B cell (primary cell): ENCODE measurements at regions not wholly inside any gene's neighbourhood (a gene's known extent, or its start where the extent isn't known, plus 50 kb on each side); places are given as distances from the start of the nearest gene placed in this dataset.

Source experiments
- ATAC-seq: fragments of 200-7000 bp; cut with Tn5 transposase; one replicate; pipeline ENCODE4 v1.10.0; 2021; ENCODE audit warnings: low read depth, mild to moderate bottlenecking, moderate number of reproducible peaks, moderate library complexity
- CTCF ChIA-PET: fragments of 350-600 bp; sonication (Branson Sonifier 250); formaldehyde crosslinking; loops from one replicate; lab custom pipeline; 2021; ENCODE audit warnings: antibody characterized with exemption, inconsistent platforms; lab: Charles Lee
- POLR2A ChIA-PET: fragments of 350-600 bp; sonication (Branson Sonifier 250); formaldehyde crosslinking; loops from one replicate; lab custom pipeline; 2021; ENCODE audit warnings: antibody characterized with exemption; lab: Charles Lee
- DNase-seq: peaks from one replicate; pipeline ENCODE4 v3.0.0; 2013
- H2AFZ ChIP-seq: 2 replicates; pipeline ENCODE4 v1.6.1; 2012; ENCODE audit warnings: mild to moderate bottlenecking, low read depth, low read length; ENCODE audit not compliant: insufficient read depth, poor library complexity, severe bottlenecking
- H3K27ac ChIP-seq, 2 donors: 1 replicate in 1 of 2; 2 replicates in 1 of 2; pipeline ENCODE4 v1.5.1; 2012 to 2013; ENCODE audit warnings: low read length in 2 of 2, mild to moderate bottlenecking in 2 of 2, moderate library complexity in 1 of 2
- H3K27me3 ChIP-seq, 4 experiments: fragments of 200-600 bp in 1 of 4; sonication (generic) in 1 of 4; replicated peaks in 1 of 4; 1 replicate in 2 of 4; 2 replicates in 2 of 4; pipeline versions ENCODE4 v1.6.1 to v1.7.0; 2013 to 2016; ENCODE audit warnings: low read length in 3 of 4, mild to moderate bottlenecking in 2 of 4, mixed read lengths in 1 of 4, moderate library complexity in 1 of 4; ENCODE audit not compliant: insufficient read depth in 4 of 4, control insufficient read depth in 3 of 4; ENCODE audit errors: control extremely low read depth in 1 of 4
- H3K36me3 ChIP-seq, 2 experiments: replicated peaks in 1 of 2; 1 replicate in 1 of 2; 2 replicates in 1 of 2; pipeline versions ENCODE4 v1.6.1 to v1.7.1; 2013; ENCODE audit warnings: low read length in 1 of 2; ENCODE audit not compliant: insufficient read depth in 2 of 2, control insufficient read depth in 1 of 2; ENCODE audit errors: control extremely low read depth in 1 of 2, extremely low read depth in 1 of 2
- H3K4me1 ChIP-seq, 2 donors: fragments of 200-600 bp in 1 of 2; sonication (generic) in 1 of 2; 1 replicate in 1 of 2; 2 replicates in 1 of 2; pipeline versions ENCODE4 v1.5.1 to v1.6.1; 2013 to 2017; ENCODE audit warnings: low read length in 2 of 2; ENCODE audit not compliant: control insufficient read depth in 2 of 2, insufficient read depth in 2 of 2
- H3K4me2 ChIP-seq: replicated peaks from 2 replicates; pipeline ENCODE3; 2012; ENCODE audit warnings: mild to moderate bottlenecking, low read depth, low read length; ENCODE audit not compliant: poor library complexity, severe bottlenecking
- H3K4me3 ChIP-seq, 5 experiments: fragments of 200-600 bp in 1 of 5; sonication (generic) in 1 of 5; 1 replicate in 3 of 5; 2 replicates in 2 of 5; pipeline versions ENCODE4 v1.5.1 to v1.7.0; 2011 to 2016; ENCODE audit warnings: low read length in 4 of 5, mild to moderate bottlenecking in 4 of 5, low read depth in 2 of 5, control low read depth in 1 of 5, moderate library complexity in 1 of 5; ENCODE audit not compliant: insufficient read depth in 1 of 5; ENCODE audit errors: control extremely low read depth in 1 of 5, extremely low read depth in 1 of 5
- H3K79me2 ChIP-seq: fragments of 200-600 bp; sonication (generic); one replicate; pipeline ENCODE4 v1.6.0; 2016; ENCODE audit warnings: low read length; ENCODE audit not compliant: control insufficient read depth, insufficient read depth
- H3K9ac ChIP-seq: fragments of 200-600 bp; sonication (generic); 2 replicates; pipeline ENCODE4 v1.6.1; 2017; ENCODE audit warnings: mild to moderate bottlenecking, low read length, moderate library complexity
- H3K9me3 ChIP-seq, 3 donors: one replicate each; pipeline versions ENCODE4 v1.6.1 to v1.7.1; 2013; ENCODE audit warnings: low read length in 2 of 3; ENCODE audit not compliant: control insufficient read depth in 2 of 3, insufficient read depth in 1 of 3; ENCODE audit errors: control extremely low read depth in 1 of 3
- H4K20me1 ChIP-seq: 2 replicates; pipeline ENCODE4 v1.6.0; 2012; ENCODE audit warnings: mild to moderate bottlenecking, low read length; ENCODE audit not compliant: insufficient read depth, control insufficient read depth, poor library complexity, severe bottlenecking
- H3K27ac Mint-ChIP-seq: one replicate; pipeline ENCODE4 v1.8.0; 2021; ENCODE audit warnings: mixed read lengths
- H3K27me3 Mint-ChIP-seq: one replicate; pipeline ENCODE4 v1.8.0; 2021; ENCODE audit warnings: mixed read lengths
- H3K4me1 Mint-ChIP-seq: one replicate; pipeline ENCODE4 v1.8.0; 2021; ENCODE audit warnings: mixed read lengths
- H3K4me3 Mint-ChIP-seq: one replicate; pipeline ENCODE4 v1.8.0; 2021; ENCODE audit warnings: mixed read lengths
- H3K9me3 Mint-ChIP-seq: one replicate; pipeline ENCODE4 v1.8.0; 2022; ENCODE audit warnings: mixed read lengths; ENCODE audit not compliant: insufficient read depth
- EZH2 ChIP-seq: IDR thresholded peaks from 2 replicates; pipeline ENCODE4 v1.6.1; 2012; ENCODE audit warnings: borderline replicate concordance, low read depth, mild to moderate bottlenecking, moderate library complexity, low read length; ENCODE audit not compliant: insufficient read depth, poor library complexity, severe bottlenecking
- WGBS: methylation state at CpG from one replicate; pipeline ENCODE4 v1.1.5; 2013; ENCODE audit warnings: missing lambda C conversion rate; ENCODE audit not compliant: insufficient coverage; 5-methylcytosine and 5-hydroxymethylcytosine counted together
- intact Hi-C: fragments of 100-400 bp; cut with micrococcal nuclease; formaldehyde crosslinking; loops from one replicate; pipeline ENCODE4 v1.10.0; 2022
- TF ChIP-seq, protein P1 (sequence below): fragments of 200-600 bp; IDR thresholded peaks from one replicate; pipeline ENCODE4 v1.8.0; 2022; ENCODE audit warnings: antibody characterized with exemption, mild to moderate bottlenecking

DNA sequence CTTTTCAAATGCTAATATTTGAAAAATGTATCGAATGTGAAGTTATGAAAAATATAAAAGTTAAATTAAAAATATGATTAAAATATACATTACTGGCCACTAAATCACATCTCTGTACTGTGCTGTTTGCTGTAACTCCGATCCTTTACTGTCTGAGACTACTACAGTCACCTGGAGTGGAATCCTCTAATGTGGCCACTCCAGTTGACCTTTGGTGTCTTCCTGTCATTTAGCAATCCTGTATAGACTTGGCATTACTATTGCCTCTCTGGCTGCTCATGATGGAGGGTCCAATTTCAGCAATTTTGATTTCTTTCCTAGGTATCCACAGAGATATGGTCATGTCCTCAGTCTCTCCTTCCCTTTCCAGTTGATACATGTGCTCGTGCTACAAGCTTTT is 560.0 kb downstream of the CCDC85A start:
- H3K9me3 Mint-ChIP-seq, result no peaks in the 10 kb centered on the region
- no peaks in the 10 kb centered on the region for H4K20me1 ChIP-seq
- no peaks in the 10 kb centered on the region for H3K27me3 ChIP-seq
- no peak for TF ChIP-seq EZH2
- TF ChIP-seq, protein P1, sequence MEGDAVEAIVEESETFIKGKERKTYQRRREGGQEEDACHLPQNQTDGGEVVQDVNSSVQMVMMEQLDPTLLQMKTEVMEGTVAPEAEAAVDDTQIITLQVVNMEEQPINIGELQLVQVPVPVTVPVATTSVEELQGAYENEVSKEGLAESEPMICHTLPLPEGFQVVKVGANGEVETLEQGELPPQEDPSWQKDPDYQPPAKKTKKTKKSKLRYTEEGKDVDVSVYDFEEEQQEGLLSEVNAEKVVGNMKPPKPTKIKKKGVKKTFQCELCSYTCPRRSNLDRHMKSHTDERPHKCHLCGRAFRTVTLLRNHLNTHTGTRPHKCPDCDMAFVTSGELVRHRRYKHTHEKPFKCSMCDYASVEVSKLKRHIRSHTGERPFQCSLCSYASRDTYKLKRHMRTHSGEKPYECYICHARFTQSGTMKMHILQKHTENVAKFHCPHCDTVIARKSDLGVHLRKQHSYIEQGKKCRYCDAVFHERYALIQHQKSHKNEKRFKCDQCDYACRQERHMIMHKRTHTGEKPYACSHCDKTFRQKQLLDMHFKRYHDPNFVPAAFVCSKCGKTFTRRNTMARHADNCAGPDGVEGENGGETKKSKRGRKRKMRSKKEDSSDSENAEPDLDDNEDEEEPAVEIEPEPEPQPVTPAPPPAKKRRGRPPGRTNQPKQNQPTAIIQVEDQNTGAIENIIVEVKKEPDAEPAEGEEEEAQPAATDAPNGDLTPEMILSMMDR, result no peak
- H3K9me3 ChIP-seq, result no peaks in the 10 kb centered on the region
- POLR2A ChIA-PET, result no interaction called here
- WGBS, result 81% methylated on average over 1 of the region's 3 CpGs
- CTCF ChIA-PET, result no interaction called here
- H3K79me2 ChIP-seq, result no peaks in the 10 kb centered on the region
- H3K4me1 Mint-ChIP-seq, result no peaks in the 10 kb centered on the region
- H3K4me2 ChIP-seq, result no peak overlapping the region
- H3K36me3 ChIP-seq, result no peaks in the 10 kb centered on the region
- ATAC-seq (no peak), DNase-seq (no peak)
- no peak overlapping the region for H3K9ac ChIP-seq
- no peak overlapping the region for H3K4me3 Mint-ChIP-seq
- H2AFZ ChIP-seq, result no peak overlapping the region
- no peak overlapping the region for H3K27ac Mint-ChIP-seq
- intact Hi-C loops, result no loop called here
- H3K4me1 ChIP-seq, result no peaks in the 10 kb centered on the region
- H3K27ac ChIP-seq, result no peak overlapping the region
- H3K27me3 Mint-ChIP-seq, result no peaks in the 10 kb centered on the region
- H3K4me3 ChIP-seq, result no peak overlapping the region

DNA sequence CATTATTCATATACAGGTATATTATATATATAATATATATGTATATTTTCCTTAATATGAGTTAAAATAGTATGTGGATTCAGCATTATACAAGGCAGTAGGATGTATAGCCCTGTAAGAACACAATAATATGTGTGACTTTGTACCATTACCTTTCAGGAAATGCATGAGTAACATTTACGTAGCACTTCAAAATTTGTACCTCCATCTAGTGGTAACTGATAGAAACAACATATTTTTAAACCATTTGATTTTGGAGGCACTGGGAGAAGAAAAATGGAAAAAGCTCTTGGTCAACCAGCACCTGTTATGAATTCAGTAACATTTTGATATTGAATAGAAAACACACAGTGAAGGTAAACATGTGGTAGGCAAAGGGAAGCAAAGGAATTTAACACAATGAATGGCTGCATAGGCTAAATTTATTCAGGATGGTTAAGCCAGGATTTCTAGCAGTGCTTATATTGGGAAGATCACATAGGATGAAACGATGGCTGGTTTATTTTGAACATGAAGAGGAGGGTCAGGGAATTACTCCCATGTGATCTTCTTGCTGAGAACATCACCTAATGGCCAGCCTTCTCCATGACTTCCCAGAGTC is 565.5 kb downstream of the CCDC85A start:
- ChIA-PET CTCF (no interaction called here), POLR2A (no interaction called here)
- intact Hi-C loops, result no loop called here

More for the DNA sequence above, 565.5 kb downstream of the CCDC85A start:
- no peak overlapping the region for H3K4me3 ChIP-seq
- DNase-seq (no peak), ATAC-seq (no peak)
- no peak overlapping the region for H3K27ac ChIP-seq
- H3K4me2 ChIP-seq, result no peak overlapping the region
- Mint-ChIP-seq H3K27ac (no peak overlapping the region), H3K27me3 (no peaks in the 10 kb centered on the region), H3K4me3 (no peak overlapping the region), H3K4me1 (no peaks in the 10 kb centered on the region), H3K9me3 (no peaks in the 10 kb centered on the region)
- H3K27me3 ChIP-seq, result no peaks in the 10 kb centered on the region
- no peaks in the 10 kb centered on the region for H3K79me2 ChIP-seq
- H3K4me1 ChIP-seq, result no peaks in the 10 kb centered on the region
- H4K20me1 ChIP-seq, result no peaks in the 10 kb centered on the region
- H2AFZ ChIP-seq, result no peak overlapping the region
- H3K36me3 ChIP-seq, result no peaks in the 10 kb centered on the region
- TF ChIP-seq, protein P1, result no peak
- TF ChIP-seq EZH2, result no peak
- no peak overlapping the region for H3K9ac ChIP-seq
- H3K9me3 ChIP-seq, result no peaks in the 10 kb centered on the region
- no CpG with 5 or more reads among the region's 2 CpGs for WGBS
